HG02588 (cell line): ENCODE measurements at regions not wholly inside any gene's neighbourhood (a gene's known extent, or its start where the extent isn't known, plus 50 kb on each side); places are given as distances from the start of the nearest gene placed in this dataset.
A peak's percentile ranks its signal among the peaks of the same experiment; 100 is the strongest.
"Not testable (repeated sequence)": the region's sequence is repeated elsewhere in the genome, so short reads cannot be mapped to it uniquely, and the experiment has no call there.

Experiments used
- ATAC-seq: cut with Tn5 transposase; IDR thresholded peaks from one replicate; pipeline ENCODE4 v1.9.1; 2021; ENCODE audit warnings: mild to moderate bottlenecking, moderate library complexity; ENCODE audit not compliant: unreplicated experiment

GRCh38 chr6:27633221-27633688 lies 160.3 kb upstream of the ZNF184 start:
- not testable (repeated sequence) for ATAC-seq

GRCh38 chr6:27631609-27631916 lies 158.7 kb upstream of the ZNF184 start:
- ATAC-seq: no peak

GRCh38 chr6:27630727-27631608 lies 158.1 kb upstream of the ZNF184 start:
- ATAC-seq: peak; percentile 46

- no peak for ATAC-seq
Observed at GRCh38 chr6:27624694-27625262, 151.9 kb upstream of the ZNF184 start.

- no peak for ATAC-seq
Observed at GRCh38 chr6:27623103-27623502, 150.2 kb upstream of the ZNF184 start.

- ATAC-seq: no peak
Observed at GRCh38 chr6:27619436-27619835, 146.5 kb upstream of the ZNF184 start.

GRCh38 chr6:27617700-27618689 lies 145.1 kb upstream of the ZNF184 start:
- ATAC-seq: no peak

- ATAC-seq: no peak
Observed at GRCh38 chr6:27617046-27617687, 144.3 kb upstream of the ZNF184 start.

GRCh38 chr6:27616328-27617045 lies 143.6 kb upstream of the ZNF184 start:
- no peak for ATAC-seq

- no peak for ATAC-seq
Observed at GRCh38 chr6:27611451-27611850, 138.5 kb upstream of the ZNF184 start.

- no peak for ATAC-seq
Observed at GRCh38 chr6:27608916-27609883, 136.3 kb upstream of the ZNF184 start.

GRCh38 chr6:27605401-27606342 lies 132.8 kb upstream of the ZNF184 start:
- ATAC-seq: no peak

- ATAC-seq: no peak
Observed at GRCh38 chr6:27604986-27605385, 132.1 kb upstream of the ZNF184 start.

GRCh38 chr6:27601668-27602254 lies 128.9 kb upstream of the ZNF184 start:
- ATAC-seq: no peak

GRCh38 chr6:27599859-27600532 lies 127.1 kb upstream of the ZNF184 start:
- no peak for ATAC-seq

GRCh38 chr6:27597031-27597567 lies 124.2 kb upstream of the ZNF184 start:
- not testable (repeated sequence) for ATAC-seq

- no peak for ATAC-seq
Observed at GRCh38 chr6:27593861-27594260, 121.0 kb upstream of the ZNF184 start.
